Ectodermal cell (in vitro differentiated cells): ENCODE measurements at regions not wholly inside any gene's neighbourhood (a gene's known extent, or its start where the extent isn't known, plus 50 kb on each side); places are given as distances from the start of the nearest gene placed in this dataset.

ENCODE experiments used
- H3K27ac ChIP-seq: 2 replicates; pipeline ENCODE4 v1.7.0; 2013; ENCODE audit warnings: mild to moderate bottlenecking, low read depth, low read length; ENCODE audit not compliant: insufficient read depth, poor library complexity, severe bottlenecking
- H3K27me3 ChIP-seq: 2 replicates; pipeline ENCODE4 v1.7.0; 2013; ENCODE audit warnings: mild to moderate bottlenecking, low read length; ENCODE audit not compliant: insufficient read depth, control insufficient read depth, poor library complexity, severe bottlenecking
- H3K36me3 ChIP-seq: one replicate; pipeline ENCODE4 v1.7.0; 2013; ENCODE audit warnings: low read length; ENCODE audit not compliant: control insufficient read depth, insufficient read depth
- H3K4me1 ChIP-seq: one replicate; pipeline ENCODE4 v1.7.0; 2013; ENCODE audit warnings: low read length; ENCODE audit not compliant: control insufficient read depth, insufficient read depth
- H3K4me3 ChIP-seq: 2 replicates; pipeline ENCODE4 v1.7.0; 2013; ENCODE audit warnings: low read depth, low read length, control low read depth; ENCODE audit not compliant: insufficient read depth
- H3K9me3 ChIP-seq: 2 replicates; pipeline ENCODE4 v1.7.0; 2013; ENCODE audit warnings: mild to moderate bottlenecking, low read length, moderate library complexity; ENCODE audit not compliant: control insufficient read depth
- WGBS, 2 experiments: methylation state at CpG; one replicate each; pipeline ENCODE4 v1.1.7; 2013; ENCODE audit warnings: missing lambda C conversion rate in 2 of 2; 5-methylcytosine and 5-hydroxymethylcytosine counted together

- H3K4me1 ChIP-seq = peaks cover 4% of the 10 kb centered on the region
- 86 to 88% methylated on average over 7 of the region's 7 CpGs for WGBS, 2 experiments
- no peaks in the 10 kb centered on the region for H3K9me3 ChIP-seq
- H3K4me3 ChIP-seq = no peak overlapping the region
- no peak overlapping the region for H3K27ac ChIP-seq
- H3K36me3 ChIP-seq = no peaks in the 10 kb centered on the region
- no peaks in the 10 kb centered on the region for H3K27me3 ChIP-seq
Observed at GRCh38 chr9:1743121-1743960, 271.8 kb upstream of the SMARCA2 start.

DNA sequence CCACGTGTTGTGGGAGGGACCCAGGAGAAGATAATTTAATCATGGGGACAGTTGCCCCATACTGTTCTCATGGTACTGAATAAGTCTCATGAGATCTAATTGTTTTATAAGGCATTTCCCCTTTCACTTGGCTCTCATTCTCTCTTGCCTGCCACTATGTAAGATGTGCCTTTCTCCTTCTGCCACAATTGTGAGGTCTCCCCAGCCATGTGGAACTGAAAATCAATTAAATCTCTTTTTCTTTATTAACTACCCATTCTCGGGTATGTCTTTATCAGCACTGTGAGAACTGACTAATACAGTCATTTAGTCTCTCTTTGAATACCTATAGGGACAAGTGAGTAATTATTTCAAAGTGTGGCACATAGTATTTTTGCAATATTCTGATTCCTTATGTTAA is 269.2 kb upstream of the SMARCA2 start:
- Histone ChIP-seq H3K9me3 (no peaks in the 10 kb centered on the region), H3K4me1 (peaks cover 4% of the 10 kb centered on the region), H3K27ac (no peak overlapping the region), H3K27me3 (no peaks in the 10 kb centered on the region), H3K4me3 (no peak overlapping the region), H3K36me3 (no peaks in the 10 kb centered on the region)
- 67 to 76% methylated on average over 1 to 2 of the region's 2 CpGs for WGBS, 2 experiments

DNA sequence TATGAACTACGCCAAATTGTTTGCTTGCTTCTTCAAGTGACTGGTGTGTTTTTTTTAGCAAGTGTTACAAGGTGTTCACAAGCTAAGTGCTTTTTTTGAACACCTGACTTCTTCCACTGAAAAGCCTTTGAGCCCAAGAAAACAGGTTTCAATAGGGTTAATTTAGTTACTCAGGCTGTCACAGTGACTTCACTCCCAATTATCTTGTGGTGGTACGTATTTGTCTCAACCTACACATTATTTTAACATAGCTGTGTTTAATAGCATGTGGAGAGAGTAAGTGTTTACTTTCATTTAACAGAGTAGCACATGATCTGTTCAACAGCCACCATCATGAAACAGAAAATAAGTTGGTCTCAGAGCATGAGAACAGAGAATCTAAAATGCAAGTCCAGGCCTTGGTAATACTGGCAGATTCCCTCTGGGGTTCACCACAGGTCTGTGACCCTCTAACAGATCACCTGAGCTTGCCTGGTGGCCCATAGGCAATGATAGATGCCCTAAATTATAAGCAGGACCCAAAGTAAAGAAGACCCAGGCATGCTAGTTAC is 267.7 kb upstream of the SMARCA2 start:
- Histone ChIP-seq H3K9me3 (no peaks in the 10 kb centered on the region), H3K27ac (no peak overlapping the region), H3K4me1 (peaks cover 4% of the 10 kb centered on the region), H3K4me3 (no peak overlapping the region), H3K36me3 (no peaks in the 10 kb centered on the region), H3K27me3 (no peaks in the 10 kb centered on the region)
- WGBS, 2 experiments = 100% methylated on average over 1 to 2 of the region's 2 CpGs

- Histone ChIP-seq H3K9me3 (no peaks in the 10 kb centered on the region), H3K4me1 (peaks cover 1% of the 10 kb centered on the region), H3K27ac (no peak overlapping the region), H3K36me3 (no peaks in the 10 kb centered on the region), H3K27me3 (no peaks in the 10 kb centered on the region), H3K4me3 (no peak overlapping the region)
- WGBS, 2 experiments = 91 to 96% methylated on average over 1 of the region's 1 CpG
Observed at GRCh38 chr9:1748407-1748806, 266.7 kb upstream of the SMARCA2 start.

DNA sequence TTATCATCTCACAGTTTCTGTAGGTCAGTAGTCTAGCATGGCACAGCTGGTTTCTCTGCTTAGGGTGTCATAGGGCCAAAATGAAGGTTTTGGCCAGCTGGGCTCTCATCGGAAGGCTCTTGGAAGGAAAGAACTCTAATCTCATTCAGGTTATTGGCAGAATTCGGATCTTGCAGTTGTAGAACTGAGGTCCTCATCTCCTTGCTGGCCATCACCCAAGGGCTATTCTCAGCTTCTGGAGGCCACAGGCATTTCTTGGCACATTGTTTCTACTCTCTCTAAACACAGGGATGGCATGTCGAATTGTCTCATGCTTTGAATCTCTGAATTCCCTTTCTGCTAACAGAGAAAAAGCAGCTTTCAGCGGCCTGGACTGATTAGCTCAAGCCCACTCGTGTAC is 258.0 kb upstream of the SMARCA2 start:
- Histone ChIP-seq H3K4me3 (no peak overlapping the region), H3K4me1 (no peaks in the 10 kb centered on the region), H3K27me3 (no peaks in the 10 kb centered on the region), H3K27ac (no peak overlapping the region), H3K9me3 (no peaks in the 10 kb centered on the region), H3K36me3 (no peaks in the 10 kb centered on the region)
- 87 to 94% methylated on average over 5 of the region's 5 CpGs for WGBS, 2 experiments

- no peaks in the 10 kb centered on the region for H3K9me3 ChIP-seq
- 85 to 92% methylated on average over 2 of the region's 2 CpGs for WGBS, 2 experiments
- H3K4me1 ChIP-seq = no peaks in the 10 kb centered on the region
Observed at GRCh38 chr9:1759009-1759408, 256.1 kb upstream of the SMARCA2 start.

DNA sequence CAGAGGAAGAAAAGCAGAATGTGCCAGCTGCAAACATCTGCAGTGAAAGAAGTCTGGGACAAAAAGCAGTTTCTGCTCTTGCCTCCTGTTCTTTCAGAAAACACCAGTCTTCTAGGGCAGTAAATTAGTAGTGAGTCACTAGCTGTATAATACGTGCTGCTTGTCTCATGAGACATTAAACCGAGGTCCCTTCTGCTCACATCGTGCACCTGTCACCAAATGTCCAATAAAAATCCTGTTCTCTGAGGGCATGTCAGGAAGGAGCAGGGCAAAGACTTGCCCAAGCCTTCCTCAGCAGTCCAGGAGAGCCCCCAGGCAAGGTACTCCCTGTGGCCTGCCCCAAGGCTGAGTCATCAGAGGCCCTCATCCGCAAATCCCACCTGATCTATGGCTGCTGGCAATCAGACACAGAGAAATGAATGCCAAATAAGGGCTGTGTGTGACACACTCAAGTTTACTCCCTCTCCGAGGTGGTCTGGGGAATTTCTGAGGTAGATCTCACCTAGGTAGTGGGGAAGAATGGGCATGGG is 255.3 kb upstream of the SMARCA2 start:
- Histone ChIP-seq H3K27ac (no peak overlapping the region), H3K4me3 (no peak overlapping the region), H3K36me3 (no peaks in the 10 kb centered on the region), H3K27me3 (no peaks in the 10 kb centered on the region), H3K4me1 (no peaks in the 10 kb centered on the region), H3K9me3 (no peaks in the 10 kb centered on the region)
- WGBS, 2 experiments = 87 to 90% methylated on average over 5 of the region's 5 CpGs

More at GRCh38 chr9:1759009-1759408, 256.1 kb upstream of the SMARCA2 start:
- H3K27ac ChIP-seq = no peak overlapping the region
- no peaks in the 10 kb centered on the region for H3K27me3 ChIP-seq
- no peaks in the 10 kb centered on the region for H3K36me3 ChIP-seq
- H3K4me3 ChIP-seq = no peak overlapping the region

DNA sequence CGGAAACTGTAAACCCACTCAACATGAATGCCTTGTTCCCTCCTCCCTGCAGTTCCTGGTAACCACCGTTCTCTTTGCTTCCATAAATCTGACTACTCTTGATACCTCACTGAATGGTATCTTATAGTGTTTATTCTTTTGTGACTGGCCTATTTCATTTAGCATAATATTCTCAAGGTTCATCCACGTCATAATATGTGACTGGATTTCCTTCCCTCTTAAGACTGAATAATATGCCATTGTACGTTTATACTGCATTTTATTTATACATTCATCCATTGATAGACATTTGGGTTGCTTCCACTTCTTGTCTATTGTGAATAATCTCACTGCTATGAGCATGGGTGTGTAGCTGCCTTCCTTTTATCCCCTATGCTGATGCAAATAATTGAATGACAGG is 253.3 kb upstream of the SMARCA2 start:
- Histone ChIP-seq H3K27me3 (no peaks in the 10 kb centered on the region), H3K4me1 (no peaks in the 10 kb centered on the region), H3K36me3 (no peaks in the 10 kb centered on the region), H3K4me3 (no peak overlapping the region), H3K9me3 (no peaks in the 10 kb centered on the region), H3K27ac (no peak overlapping the region)
- 87 to 93% methylated on average over 4 of the region's 4 CpGs for WGBS, 2 experiments

- Histone ChIP-seq H3K4me1 (no peaks in the 10 kb centered on the region), H3K27ac (no peak overlapping the region), H3K4me3 (no peak overlapping the region), H3K9me3 (no peaks in the 10 kb centered on the region), H3K36me3 (no peaks in the 10 kb centered on the region), H3K27me3 (no peaks in the 10 kb centered on the region)
- WGBS, 2 experiments = 100% methylated on average over 1 of the region's 2 CpGs; no CpG with 5 or more reads in 1 of the 2 experiments
Observed at GRCh38 chr9:1766042-1766441, 249.1 kb upstream of the SMARCA2 start.

- Histone ChIP-seq H3K36me3 (no peaks in the 10 kb centered on the region), H3K9me3 (no peaks in the 10 kb centered on the region), H3K4me1 (no peaks in the 10 kb centered on the region), H3K27me3 (no peaks in the 10 kb centered on the region), H3K27ac (no peak overlapping the region), H3K4me3 (no peak overlapping the region)
- WGBS, 2 experiments = 88 to 89% methylated on average over 3 of the region's 3 CpGs
Observed at GRCh38 chr9:1768561-1768960, 246.6 kb upstream of the SMARCA2 start.
